Limb (tissue), 2 donors: ENCODE measurements at regions not wholly inside any gene's neighbourhood (a gene's known extent, or its start where the extent isn't known, plus 50 kb on each side); places are given as distances from the start of the nearest gene placed in this dataset.
"Not testable (repeated sequence)": the region's sequence is repeated elsewhere in the genome, so short reads cannot be mapped to it uniquely, and the experiment has no call there.

ENCODE experiments used
- DNase-seq, 2 donors: peaks; one replicate each; pipeline ENCODE4 v3.0.0-alpha.2; 2016; ENCODE audit errors: extremely low spot score in 2 of 2

DNA sequence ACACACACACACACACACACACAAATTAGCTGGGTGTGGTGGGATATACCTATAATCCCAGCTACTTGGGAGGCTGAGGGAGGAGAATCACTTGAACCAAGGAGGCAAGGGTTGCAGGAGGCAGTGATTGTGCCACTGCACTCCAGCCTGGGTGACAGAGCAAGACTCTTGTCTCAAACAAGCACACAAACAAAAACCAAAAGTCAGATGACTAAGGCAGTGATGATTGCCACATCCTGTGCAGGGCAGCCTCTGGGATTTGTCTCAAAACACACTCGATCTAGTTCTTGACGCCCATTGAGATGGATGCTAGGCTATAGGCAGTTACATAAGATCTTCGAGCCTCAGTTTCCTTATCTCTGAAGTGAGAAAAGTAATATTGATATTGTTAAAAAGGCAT lies 183.1 kb upstream of the NOTCH2NLA start:
- not testable (repeated sequence) for DNase-seq

DNA sequence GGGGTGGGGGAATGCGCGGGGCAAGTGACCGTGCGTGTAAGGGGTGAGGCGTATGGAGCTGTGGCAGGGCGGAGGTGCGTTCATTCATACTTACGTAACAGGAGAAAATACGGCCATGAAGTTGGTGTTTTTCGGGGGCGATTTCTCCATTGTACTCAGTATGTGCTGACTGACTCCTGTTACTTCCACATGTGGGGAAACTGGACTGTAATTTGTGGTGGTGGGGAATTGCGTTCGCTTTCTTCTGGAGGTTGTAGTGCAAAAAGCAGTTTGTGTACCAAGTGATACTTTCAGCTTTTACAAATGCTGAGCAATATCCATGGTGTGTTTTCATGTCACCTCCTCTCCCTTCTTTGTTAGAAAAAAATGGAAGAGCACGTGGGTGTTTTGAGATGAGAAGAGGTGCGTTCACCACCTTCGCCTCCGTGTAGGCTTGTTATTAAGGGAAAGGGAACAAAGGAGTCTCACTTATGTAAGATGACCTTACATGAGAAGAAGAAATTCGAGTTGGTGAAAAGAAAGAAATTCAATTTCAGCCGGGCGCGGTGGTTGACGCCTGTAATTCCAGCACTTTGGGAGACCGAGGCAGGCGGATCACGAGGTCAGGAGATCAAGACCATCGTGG lies 181.1 kb upstream of the NOTCH2NLA start:
- peak; percentile 7 to 41 for DNase-seq

DNA sequence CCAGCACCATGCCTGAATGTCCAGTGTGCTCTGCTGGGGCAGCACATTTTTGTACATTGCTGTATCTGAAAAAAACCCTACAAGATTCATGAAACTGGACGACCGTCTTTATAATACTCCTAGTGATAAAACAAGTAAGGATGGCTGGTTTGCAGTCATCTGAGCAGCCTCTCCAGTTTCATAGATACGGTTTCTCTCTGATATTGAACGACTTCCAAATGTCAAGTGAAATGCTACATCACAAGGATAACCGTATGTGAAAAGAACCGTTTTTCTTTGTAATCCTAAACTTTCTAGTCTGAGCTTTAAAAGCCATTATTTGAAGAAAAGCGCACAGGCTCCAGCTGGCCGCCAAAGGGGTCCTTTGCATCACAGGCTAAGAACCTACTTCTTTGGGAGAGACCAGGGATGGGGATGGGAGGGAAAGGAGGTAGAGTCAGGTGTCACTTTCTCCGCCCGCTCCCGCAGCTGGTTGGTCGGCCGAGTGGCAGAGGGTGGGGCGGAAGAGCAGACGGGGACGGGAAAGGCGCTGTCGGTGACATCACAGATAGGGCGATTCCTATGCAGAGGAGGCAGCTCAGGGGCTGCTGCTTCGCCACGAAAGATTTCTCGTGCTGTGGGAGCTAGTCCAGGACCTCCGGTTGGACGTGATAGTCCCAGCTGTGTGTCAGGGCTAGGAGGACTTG lies 180.4 kb upstream of the NOTCH2NLA start:
- peak; percentile 38 to 39 for DNase-seq

DNA sequence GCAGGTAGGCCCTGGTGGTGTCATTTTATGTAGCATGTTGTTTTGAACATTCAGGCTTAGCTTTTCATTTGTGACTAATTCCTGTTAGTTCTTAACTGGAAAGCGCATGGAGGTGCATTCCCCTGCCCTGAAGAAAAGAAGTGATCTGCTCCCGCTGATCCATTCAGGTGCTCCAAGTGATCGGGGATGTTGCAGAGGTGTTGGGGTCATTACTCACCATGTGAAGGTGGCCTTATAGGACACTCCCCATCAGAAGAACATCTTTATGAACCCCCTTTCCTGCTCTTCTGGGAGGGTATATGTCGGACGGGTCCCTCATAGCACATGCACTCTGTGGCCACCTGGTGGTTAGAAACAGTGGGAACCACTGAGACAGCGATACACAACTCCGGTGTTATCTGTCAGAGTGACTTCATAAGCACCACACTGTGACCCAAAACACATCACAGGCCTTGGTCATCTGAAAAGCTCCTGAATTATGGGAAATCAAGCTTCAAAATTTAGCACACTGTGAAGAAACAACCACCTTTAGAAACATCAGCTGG lies 172.5 kb upstream of the NOTCH2NLA start:
- peak in 1 of 2 donors; percentile 21 for DNase-seq

DNA sequence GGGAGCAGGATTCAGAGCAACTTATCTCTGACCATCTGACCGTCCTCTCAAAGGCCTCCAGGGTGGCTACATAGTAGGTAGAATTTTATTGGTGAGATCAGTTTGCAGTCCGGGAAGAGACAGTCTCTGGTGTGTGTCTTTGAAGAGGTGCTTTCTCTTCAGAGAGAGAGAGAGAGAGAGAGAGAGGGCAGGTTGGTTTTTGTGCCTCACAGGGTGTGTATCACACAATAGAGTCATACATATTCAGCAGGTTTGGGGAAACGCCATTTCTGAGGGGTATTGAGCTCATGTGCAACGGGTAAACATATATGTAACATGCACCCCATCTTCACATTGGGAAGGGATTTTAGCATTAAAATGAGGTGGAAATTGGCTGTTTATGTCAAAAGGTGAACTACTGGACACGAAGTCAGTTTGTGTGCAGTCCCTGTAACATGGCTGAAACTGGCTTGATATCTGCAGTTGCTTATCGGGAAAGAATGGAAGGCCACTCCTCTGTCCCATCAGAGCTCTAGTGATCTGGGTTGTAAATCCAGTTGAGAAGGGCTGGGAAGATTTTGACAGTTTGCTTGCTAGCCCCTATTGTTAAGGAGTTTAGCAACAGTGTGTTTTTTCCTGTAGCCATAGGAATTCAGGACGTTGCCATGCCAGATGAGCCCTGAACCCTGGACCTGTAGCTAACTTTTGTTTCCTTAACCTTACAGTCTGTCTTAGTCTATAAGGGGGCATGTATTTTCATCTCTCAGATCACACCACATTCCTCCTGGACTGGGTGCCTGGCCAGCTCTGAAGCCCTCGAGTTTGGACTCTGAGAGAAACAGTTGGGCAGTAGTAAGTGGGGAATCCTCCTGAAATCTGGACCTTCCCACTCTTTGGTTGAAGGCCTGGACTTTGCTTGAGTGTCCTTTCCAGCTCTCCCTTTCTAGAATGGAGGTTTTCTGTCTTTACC lies 171.6 kb upstream of the NOTCH2NLA start:
- not testable (repeated sequence) for DNase-seq

DNA sequence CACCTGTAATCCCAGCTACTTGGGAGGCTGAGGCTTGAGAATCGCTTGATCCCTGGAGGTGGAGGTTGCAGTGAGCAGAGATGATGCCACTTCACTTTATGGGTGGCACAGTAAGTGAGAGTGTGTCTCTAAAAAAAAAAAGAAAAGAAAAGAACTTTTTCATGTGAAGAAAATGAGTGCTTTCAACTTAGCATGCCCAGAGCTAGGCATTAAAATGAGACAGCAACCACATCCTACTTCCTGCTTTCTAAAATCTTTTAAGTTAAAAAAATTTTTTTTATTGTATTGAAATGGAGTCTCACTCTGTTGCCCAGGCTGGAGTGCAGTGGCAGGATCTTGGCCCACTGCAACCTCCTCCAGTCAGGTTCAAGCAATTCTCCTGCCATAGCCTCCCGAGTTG lies 170.4 kb upstream of the NOTCH2NLA start:
- not testable (repeated sequence) for DNase-seq

DNA sequence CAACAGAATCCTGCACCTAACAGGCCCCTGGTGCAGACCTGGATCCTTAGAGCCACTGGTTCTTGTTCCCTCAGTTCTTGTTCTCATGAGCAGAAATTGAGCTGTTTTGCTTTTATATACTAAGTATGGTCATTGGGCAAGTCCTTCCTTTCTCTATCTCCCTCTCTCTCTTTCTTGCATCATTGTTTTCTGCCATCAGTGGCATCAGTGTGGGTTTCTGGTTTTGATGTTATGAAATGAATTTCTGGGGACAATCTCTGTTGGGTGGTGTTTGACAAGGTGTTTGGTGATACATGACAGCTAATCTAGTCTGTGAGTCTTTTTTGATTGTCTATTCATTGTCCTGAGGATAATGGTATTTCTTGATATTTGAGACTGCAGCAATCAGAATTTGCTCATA lies 168.0 kb upstream of the NOTCH2NLA start:
- DNase-seq, result not testable (repeated sequence)

DNA sequence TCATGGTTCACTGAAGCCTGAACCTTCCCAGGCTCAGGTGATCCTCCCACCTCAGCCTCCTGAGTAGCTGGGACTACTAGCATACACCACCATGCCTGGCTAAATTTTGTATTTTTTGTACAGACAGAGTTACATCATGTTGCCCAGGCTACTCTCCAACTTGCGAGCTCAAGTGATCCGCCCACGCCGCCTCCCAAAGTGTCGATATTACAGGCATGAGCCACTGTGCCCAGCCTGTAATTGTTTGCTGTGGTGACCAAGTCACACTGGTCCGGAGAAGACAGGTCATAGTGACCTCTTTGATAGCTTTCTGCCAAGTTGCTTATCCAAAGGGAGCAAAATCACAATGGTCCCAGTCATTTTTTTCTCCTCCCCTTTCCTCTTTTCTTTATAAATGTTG lies 167.4 kb upstream of the NOTCH2NLA start:
- not testable (repeated sequence) for DNase-seq

DNA sequence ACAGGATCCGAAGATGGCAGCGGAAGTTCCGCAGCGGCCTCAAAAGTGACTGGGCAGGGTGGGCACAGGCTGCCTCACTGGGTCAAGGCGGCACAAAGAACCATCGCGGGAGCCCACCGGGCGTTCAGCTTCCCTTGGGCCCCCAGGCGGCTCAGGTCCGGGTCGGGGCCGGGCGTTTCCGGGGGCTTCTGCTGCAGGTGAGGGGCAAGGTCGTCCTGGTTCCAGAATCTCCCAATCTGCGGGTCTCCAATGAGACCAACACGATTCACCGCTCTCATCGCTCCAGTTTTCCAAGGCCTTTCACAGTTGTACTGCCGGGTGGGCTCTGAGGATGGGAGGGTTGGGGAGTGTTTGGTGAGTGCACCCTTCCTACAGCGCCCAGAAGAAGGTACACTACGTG lies 165.0 kb upstream of the NOTCH2NLA start:
- not testable (repeated sequence) for DNase-seq

DNA sequence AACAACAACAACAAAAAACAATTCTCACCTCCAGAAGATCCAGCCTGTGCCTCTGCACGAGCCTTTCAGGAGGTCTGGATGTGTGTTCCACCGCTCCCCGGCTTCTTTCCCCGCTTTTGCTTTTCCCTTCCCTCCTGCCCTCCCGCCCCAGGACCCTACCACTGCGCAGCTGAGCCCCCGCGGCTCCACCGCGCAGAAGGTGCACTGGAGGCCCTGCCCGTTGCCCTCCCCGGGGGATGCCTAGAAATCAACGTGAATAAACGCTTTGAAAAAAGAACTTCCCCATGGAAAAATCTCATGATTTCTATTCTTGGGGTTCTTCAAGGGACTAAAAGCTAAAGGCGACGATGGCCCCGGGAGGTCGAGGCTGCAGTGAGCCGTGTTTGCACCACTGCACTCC lies 164.3 kb upstream of the NOTCH2NLA start:
- not testable (repeated sequence) for DNase-seq

DNA sequence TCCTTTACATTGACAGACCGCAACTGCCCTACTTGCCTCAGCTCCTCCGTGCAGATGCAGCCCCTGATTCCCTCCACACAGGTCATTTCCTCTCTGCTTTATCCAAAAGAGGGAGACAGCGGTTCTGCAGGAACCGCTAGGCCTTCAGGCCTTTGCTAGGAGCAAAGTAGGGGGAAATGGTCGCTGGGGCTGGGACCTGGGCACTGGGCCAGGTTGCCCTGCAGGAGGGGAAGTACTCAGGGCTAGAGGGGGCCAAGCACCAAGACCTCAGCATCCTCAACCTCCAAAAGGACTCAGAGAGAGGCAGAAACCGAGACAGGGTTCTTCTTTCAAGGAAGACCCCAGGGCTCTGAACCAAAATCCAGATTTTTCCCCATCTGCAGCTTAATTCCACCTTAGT lies 160.4 kb upstream of the NOTCH2NLA start:
- not testable (repeated sequence) for DNase-seq

DNA sequence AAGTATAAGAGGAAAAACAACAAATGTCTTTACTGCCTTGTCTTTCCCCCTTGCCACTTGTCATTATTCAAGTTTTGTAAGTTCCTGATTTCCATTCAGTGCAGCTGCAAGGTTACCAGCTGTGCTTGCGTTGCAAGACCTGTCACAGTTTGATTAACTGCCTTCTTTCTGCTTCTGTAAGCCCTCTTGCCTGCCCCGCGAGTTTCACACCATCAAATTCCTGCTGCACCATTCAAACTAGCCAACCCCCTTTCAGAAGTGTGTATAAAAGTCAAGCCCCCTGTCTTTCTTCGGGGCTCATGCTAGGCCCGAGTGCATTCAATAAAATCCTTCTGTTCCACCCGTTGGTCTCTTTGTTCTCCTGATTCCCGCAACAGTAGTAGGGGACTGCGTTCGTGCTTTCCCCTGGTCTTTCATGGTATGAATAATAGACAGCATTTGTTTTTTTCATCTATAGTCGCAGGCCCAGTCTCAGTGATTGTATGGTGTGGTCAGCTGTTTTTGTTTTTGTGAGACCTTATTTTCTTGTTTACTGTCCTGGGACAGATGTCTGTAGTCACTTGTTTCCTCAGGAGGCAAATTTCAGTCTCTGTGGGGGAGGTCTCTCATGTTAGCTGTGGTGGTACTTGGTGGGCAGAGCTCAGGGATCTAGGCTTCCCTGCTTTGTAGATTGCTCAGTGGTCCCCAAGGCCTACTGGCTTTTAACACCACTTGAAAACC lies 159.1 kb upstream of the NOTCH2NLA start:
- peak in 1 of 2 donors; percentile 2 for DNase-seq

DNA sequence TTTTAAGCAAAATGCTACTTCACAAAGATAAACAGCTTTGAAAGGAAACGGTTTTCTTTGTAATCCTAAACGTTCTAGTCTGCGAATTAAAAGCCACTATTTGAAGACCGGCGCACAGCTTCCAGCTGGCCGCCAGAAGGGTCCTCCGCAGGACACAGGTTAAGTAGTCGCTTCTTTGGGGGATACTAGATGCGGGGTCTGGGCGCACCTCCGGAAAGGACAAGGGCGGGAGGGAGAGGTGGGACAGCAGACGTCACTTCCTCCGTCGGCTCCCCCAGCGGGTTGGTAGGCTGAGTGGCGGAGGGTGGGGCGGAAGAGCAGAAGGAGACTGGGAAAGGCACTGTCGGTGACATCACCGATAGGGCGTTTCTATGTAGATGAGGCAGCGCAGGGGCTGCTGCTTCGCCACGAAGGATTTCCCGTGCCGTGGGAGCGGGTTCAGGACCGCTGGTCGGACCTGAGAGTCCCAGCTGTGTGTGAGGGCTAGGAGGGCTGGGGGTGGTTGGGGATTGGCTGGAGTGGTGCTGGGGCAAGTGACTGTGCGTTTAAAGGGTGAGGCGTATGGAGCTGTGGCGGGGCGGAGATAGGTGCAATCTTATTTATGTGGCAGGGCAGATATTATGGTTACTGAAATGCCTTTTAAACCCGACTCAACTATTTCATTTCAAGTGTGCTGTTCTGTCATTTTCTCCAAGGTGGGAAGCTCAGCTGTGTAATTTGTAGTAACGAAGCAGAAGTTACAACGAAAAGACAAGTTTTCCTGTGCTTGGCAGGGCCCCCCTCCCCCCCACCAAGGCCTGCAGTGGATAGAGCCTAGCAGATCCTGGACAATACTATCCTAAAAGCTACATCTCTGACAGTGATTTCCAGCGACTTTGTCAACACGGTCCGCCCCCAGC lies 158.3 kb upstream of the NOTCH2NLA start:
- DNase-seq, result peak; percentile 59 to 90

DNA sequence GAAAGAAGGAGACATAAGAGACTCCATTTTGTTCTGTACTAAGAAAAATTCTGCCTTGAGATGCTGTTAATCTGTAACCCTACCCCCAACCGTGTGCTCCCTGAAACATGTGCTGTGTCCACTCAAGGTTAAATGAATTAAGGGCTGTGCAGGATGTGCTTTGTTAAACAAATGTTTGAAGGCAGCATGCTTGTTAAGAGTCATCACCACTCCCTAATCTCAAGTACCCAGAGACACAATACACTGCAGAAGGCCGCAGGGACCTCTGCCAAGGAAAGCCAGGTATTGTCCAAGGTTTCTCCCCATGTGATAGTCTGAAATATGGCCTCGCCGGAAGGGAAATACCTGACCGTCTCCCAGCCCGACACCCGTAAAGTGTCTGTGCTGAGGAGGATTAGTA lies 152.4 kb upstream of the NOTCH2NLA start:
- DNase-seq, result not testable (repeated sequence)

DNA sequence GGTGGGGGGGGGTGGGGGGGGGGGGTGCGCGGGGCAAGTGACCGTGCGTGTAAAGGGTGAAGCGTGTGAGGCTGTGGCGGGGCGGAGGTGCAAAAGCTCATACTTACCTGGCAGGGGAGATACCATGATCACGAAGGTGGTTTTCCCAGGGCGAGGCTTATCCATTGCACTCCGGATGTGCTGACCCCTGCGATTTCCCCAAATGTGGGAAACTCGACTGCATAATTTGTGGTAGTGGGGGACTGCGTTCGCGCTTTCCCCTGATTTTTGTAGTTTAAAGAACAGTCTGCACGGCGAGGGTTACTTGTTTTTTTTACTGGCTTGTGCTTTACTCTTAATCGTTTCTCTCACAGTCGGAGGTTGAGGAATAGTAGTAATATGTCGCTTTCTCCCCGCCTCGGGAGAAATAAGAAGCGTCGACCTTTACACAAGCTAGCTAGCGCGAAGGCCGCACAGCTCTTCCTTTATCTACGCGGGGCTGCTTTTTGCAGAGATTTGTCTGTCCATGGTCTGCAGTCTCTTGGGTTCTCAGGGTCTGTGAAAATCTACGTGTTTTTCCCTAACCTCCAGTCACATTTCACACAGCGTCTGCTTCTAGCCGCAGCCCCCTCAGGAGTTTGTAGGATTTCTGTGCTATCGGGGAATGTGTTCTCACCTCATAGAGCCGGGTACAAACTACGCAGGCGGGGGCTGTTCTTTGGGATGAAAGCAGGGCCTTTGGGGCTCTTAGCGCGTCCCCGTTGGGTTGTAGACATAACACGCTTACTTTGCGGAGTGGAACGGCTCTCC lies 148.1 kb upstream of the NOTCH2NLA start:
- DNase-seq, result peak; percentile 72 to 93

DNA sequence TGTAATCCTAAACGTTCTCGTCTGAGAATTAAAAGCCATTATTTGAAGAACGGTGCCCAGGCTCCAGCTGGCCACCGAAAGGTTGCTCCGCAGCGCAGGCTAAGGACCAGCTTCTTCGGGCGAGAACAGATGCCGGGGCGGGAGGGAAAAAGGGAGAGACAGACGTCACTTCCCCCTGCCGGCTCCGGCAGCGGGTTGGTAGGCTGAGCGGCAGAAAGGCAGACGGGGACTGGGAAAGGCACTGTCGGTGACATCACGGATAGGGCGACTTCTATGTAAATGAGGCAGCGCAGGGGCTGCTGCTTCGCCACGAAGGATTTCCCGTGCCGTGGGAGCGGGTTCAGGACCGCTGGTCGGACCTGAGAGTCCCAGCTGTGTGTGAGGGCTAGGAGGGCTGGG lies 147.5 kb upstream of the NOTCH2NLA start:
- peak; percentile 53 to 86 for DNase-seq

DNA sequence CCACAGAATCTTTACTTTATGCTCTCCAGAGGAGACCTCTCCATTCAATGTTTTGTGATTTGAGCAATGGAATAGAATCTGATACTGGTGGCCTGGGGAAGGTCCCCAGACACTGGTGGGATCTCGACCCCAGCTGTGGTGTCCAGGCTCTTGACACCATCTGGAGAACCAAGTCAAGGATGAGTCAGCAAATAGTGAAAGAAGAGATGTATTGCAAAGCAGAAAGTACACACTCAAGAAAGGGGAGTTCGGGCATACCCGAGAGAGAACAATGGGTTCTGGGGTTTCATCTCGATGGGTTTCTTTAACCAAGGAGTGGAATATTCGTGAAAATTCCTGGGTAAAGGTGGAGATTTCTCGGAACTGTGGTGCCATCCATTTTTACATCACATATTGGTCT lies 146.3 kb upstream of the NOTCH2NLA start:
- DNase-seq, result not testable (repeated sequence)

DNA sequence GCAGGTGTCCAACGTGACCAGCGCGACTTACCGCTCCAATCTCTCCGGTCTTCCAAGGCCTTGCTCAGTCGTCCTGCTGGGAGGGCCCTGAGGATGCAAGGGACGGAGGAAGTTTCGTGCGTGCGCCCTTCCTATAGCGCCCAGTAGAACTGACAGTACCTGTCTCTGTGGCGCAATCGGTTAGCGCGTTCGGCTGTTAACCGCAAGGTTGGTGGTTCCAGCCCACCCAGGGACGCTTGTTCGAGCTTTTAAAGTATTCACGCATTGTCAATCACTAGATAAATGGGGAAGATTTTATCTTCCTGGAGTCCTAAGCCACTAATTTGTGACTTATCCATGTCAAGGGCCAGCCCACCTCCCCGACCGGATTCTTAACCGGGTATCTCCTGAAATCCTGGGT lies 141.1 kb upstream of the NOTCH2NLA start:
- DNase-seq, result peak in 1 of 2 donors; percentile 67

DNA sequence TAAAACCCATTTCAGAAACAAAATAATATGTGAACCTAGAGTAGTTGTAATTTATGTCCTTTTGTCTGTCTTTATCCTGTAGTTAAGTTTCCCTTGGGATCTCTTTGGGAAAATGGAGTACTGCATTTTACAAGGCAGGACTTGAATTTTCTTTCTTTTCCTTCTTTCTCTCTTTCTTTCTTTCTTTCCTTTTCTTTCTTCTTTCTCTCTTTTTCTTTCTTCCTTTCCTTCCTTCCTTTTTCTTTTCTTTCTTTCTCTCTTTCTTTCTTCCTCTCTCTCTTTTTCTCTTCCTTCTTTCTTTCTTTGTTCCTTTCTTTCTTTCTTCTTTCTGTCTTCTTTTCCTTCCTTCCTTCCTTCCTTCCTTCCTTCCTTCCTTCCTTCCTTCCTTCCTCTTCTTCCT lies 126.6 kb upstream of the NOTCH2NLA start:
- not testable (repeated sequence) for DNase-seq
